ENCODE measurements at regions not wholly inside any gene's neighbourhood (a gene's known extent, or its start where the extent isn't known, plus 50 kb on each side); places are given as distances from the start of the nearest gene placed in this dataset.

DNA sequence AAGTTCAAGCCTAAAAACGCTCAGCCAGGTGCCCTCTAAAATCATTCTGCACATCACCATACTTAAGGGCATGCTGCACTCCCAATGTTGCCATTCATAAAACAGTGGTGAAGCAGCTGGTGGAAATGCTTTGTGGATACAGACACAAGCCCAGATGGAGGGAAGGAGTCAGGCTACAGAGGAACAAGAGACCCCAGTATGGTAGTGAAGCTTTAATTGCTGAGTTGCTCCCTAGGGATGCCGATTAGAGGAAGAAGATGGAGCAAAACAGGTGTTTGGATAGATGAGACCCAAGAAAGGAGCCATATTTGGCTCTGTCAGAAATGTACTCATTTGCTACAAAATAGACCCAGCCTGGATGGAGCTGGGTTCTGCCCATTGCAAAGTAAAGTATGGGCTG, 230.5 kb downstream of the NSG2 start:
- no peak overlapping the region for H3K27ac Mint-ChIP-seq (ENCODE audit: unreplicated experiment)
- H3K4me1 Mint-ChIP-seq (ENCODE audit: unreplicated experiment), result no peaks in the 10 kb centered on the region
- no peaks in the 10 kb centered on the region for H3K36me3 Mint-ChIP-seq (ENCODE audit: low read depth, unreplicated experiment)
- H3K27me3 Mint-ChIP-seq (ENCODE audit: unreplicated experiment), result no peaks in the 10 kb centered on the region
- TF ChIP-seq, protein P1, sequence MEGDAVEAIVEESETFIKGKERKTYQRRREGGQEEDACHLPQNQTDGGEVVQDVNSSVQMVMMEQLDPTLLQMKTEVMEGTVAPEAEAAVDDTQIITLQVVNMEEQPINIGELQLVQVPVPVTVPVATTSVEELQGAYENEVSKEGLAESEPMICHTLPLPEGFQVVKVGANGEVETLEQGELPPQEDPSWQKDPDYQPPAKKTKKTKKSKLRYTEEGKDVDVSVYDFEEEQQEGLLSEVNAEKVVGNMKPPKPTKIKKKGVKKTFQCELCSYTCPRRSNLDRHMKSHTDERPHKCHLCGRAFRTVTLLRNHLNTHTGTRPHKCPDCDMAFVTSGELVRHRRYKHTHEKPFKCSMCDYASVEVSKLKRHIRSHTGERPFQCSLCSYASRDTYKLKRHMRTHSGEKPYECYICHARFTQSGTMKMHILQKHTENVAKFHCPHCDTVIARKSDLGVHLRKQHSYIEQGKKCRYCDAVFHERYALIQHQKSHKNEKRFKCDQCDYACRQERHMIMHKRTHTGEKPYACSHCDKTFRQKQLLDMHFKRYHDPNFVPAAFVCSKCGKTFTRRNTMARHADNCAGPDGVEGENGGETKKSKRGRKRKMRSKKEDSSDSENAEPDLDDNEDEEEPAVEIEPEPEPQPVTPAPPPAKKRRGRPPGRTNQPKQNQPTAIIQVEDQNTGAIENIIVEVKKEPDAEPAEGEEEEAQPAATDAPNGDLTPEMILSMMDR (IDR thresholded peaks at IDR 0.05; ENCODE audit: unreplicated experiment), result no peak
- no peak overlapping the region for H3K4me3 Mint-ChIP-seq (ENCODE audit: unreplicated experiment)
- no peak for DNase-seq (ENCODE audit: low spot score)
- H3K9me3 Mint-ChIP-seq (ENCODE audit: unreplicated experiment), result no peaks in the 10 kb centered on the region

DNA sequence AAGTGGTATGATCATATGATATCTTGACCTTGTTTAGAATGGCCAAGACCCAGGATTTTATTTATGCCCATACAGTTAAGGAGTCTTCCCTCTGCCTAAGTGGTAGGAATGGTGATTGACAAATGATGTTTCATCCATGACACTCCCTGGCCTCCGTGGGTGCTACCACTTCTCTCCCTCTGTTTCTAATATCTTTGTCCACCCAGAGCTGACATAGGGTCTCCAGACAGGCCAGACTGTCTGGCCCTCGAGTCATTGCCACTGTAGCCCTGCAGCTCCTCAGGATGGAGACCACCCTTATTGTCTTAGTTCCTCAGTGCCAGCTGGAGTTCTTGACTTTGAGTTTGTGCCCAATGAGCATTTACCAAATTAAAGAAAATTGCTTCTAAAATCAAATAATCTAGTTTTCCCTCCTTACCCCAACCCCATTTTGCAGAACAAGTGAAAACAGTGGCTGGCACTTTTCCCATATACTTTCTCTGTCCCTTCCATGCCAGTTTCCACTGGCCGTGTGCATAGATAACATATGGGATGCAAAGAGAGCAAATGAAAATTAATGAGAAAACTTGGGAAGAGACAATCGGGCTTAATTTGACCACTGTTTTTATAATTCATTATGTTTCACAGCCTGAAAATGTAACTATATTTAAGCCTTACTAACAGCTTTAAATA, 235.7 kb downstream of the NSG2 start:
- H3K9me3 Mint-ChIP-seq (ENCODE audit: unreplicated experiment), result no peaks in the 10 kb centered on the region
- no peaks in the 10 kb centered on the region for H3K36me3 Mint-ChIP-seq (ENCODE audit: low read depth, unreplicated experiment)
- TF ChIP-seq, protein P1 (IDR thresholded peaks at IDR 0.05; ENCODE audit: unreplicated experiment), result no peak
- DNase-seq (ENCODE audit: low spot score), result no peak
- H3K4me1 Mint-ChIP-seq (ENCODE audit: unreplicated experiment), result no peaks in the 10 kb centered on the region
- no peak overlapping the region for H3K4me3 Mint-ChIP-seq (ENCODE audit: unreplicated experiment)
- peaks cover 2% of the 10 kb centered on the region for H3K27me3 Mint-ChIP-seq (ENCODE audit: unreplicated experiment)
- H3K27ac Mint-ChIP-seq (ENCODE audit: unreplicated experiment), result no peak overlapping the region

DNA sequence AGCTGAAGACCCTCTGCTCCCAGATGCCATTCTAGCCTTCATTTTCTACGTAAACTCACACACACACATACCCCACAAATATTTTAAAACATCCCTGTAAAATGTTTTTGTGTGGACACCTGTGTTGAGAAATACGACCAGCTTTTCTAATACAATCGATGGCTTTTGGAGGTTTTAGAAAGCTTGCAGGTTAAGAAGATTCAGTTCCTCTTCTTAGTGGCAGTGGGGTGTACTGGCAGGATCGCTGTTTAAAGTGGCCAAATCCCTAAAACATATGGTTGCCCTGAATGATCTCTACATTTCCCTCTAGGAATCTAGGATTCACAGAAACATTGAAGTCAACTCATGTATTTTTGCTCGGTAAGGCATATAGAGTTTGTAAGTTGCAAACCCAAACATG, 236.3 kb downstream of the NSG2 start:
- H3K4me1 Mint-ChIP-seq (ENCODE audit: unreplicated experiment), result no peaks in the 10 kb centered on the region
- H3K9me3 Mint-ChIP-seq (ENCODE audit: unreplicated experiment), result no peaks in the 10 kb centered on the region
- H3K27ac Mint-ChIP-seq (ENCODE audit: unreplicated experiment), result no peak overlapping the region
- TF ChIP-seq, protein P1 (IDR thresholded peaks at IDR 0.05; ENCODE audit: unreplicated experiment), result no peak
- DNase-seq (ENCODE audit: low spot score), result no peak
- H3K27me3 Mint-ChIP-seq (ENCODE audit: unreplicated experiment), result peaks cover 2% of the 10 kb centered on the region
- no peak overlapping the region for H3K4me3 Mint-ChIP-seq (ENCODE audit: unreplicated experiment)
- H3K36me3 Mint-ChIP-seq (ENCODE audit: low read depth, unreplicated experiment), result no peaks in the 10 kb centered on the region

DNA sequence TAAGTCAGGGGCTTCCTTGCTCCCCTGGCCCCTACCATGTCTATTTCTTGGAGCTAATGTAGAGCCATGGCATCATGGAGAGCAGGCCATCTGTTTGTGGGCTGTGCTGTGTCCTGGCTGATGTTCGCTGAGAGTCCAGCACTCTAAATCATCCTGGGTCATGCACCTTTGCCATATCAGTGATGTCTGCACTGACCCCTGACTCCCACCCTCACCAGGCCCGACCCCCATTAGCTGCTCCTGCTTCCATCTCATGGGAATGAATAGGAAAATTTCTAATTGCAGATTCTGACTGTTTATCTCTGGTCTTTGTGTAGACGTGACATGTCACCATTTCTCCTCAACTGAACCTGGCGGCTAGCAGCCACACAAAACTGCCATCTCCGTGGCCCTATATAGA, 236.9 kb downstream of the NSG2 start:
- Mint-ChIP-seq H3K4me3 (ENCODE audit: unreplicated experiment) (no peak overlapping the region), H3K4me1 (ENCODE audit: unreplicated experiment) (no peaks in the 10 kb centered on the region)

More for the DNA sequence above, 236.9 kb downstream of the NSG2 start:
- TF ChIP-seq, protein P1 (IDR thresholded peaks at IDR 0.05; ENCODE audit: unreplicated experiment), result no peak
- peaks cover 2% of the 10 kb centered on the region for H3K27me3 Mint-ChIP-seq (ENCODE audit: unreplicated experiment)
- no peak for DNase-seq (ENCODE audit: low spot score)
- no peaks in the 10 kb centered on the region for H3K36me3 Mint-ChIP-seq (ENCODE audit: low read depth, unreplicated experiment)
- H3K9me3 Mint-ChIP-seq (ENCODE audit: unreplicated experiment), result no peaks in the 10 kb centered on the region
- H3K27ac Mint-ChIP-seq (ENCODE audit: unreplicated experiment), result no peak overlapping the region
